OCI-LY7 (cell line): ENCODE measurements at regions not wholly inside any gene's neighbourhood (a gene's known extent, or its start where the extent isn't known, plus 50 kb on each side); places are given as distances from the start of the nearest gene placed in this dataset.

ENCODE experiments used
- EZH2phosphoT487 ChIP-seq: fragments of 200-600 bp; sonication (generic); IDR thresholded peaks from 2 replicates; pipeline ENCODE4 v1.6.1; 2018; ENCODE audit warnings: low read depth, borderline replicate concordance, mild to moderate bottlenecking, mixed run types, antibody characterized with exemption, low read length, moderate library complexity, mixed read lengths
- TF ChIP-seq, protein P1 (sequence below): fragments of 200-600 bp; sonication (generic); conservative IDR thresholded peaks from 2 replicates; pipeline ENCODE4 v1.5.1; 2014; ENCODE audit warnings: mild to moderate bottlenecking, antibody characterized with exemption, low read length, moderate library complexity, mixed read lengths

DNA sequence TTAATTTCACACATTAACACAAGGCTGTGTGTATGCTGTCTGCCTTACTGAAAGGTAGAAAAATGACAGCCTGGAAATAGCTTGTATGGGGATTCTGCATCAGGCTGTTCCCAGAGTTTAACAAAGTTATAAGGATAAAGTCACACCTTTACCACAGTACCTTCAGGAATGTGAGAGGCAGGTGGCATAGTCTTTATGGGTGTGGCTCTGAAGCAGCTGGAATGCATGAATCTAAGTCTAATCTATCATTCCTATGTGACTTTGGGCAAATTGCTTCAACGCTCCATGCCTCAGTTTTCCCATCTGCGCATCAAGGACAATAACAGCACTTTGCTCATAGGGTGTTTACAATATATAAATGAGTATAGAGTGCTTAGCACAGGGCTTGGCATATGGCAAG lies 84.2 kb upstream of the EGFL6 start:
- TF ChIP-seq, protein P1, sequence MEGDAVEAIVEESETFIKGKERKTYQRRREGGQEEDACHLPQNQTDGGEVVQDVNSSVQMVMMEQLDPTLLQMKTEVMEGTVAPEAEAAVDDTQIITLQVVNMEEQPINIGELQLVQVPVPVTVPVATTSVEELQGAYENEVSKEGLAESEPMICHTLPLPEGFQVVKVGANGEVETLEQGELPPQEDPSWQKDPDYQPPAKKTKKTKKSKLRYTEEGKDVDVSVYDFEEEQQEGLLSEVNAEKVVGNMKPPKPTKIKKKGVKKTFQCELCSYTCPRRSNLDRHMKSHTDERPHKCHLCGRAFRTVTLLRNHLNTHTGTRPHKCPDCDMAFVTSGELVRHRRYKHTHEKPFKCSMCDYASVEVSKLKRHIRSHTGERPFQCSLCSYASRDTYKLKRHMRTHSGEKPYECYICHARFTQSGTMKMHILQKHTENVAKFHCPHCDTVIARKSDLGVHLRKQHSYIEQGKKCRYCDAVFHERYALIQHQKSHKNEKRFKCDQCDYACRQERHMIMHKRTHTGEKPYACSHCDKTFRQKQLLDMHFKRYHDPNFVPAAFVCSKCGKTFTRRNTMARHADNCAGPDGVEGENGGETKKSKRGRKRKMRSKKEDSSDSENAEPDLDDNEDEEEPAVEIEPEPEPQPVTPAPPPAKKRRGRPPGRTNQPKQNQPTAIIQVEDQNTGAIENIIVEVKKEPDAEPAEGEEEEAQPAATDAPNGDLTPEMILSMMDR, result no peak
- no peak for TF ChIP-seq EZH2phosphoT487
